ENCODE measurements at regions not wholly inside any gene's neighbourhood (a gene's known extent, or its start where the extent isn't known, plus 50 kb on each side); places are given as distances from the start of the nearest gene placed in this dataset.

DNA sequence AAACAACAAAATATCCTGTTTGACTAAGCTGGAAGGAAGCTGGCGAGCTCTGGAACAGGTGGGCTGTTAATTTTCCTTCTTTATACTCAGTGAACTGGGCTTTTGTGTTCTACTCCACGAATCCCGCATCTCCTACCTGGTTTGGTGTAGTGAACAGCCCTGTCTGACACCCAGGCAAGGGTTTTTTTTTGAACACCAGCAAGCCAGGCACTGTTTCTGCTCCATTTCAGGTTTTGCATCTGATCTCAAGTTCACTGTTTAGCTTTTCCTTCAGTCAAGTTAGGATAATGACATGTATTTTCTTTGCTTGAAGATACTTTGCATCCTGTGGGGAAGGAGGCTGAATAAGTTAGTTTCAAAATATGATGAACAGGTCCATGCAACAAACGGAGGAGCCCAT, 204.5 kb downstream of the SEMA6A start:
- no peaks in the 10 kb centered on the region for H3K36me3 ChIP-seq (ENCODE audit: control insufficient read depth, insufficient read depth, low read length)
- ATAC-seq (no peak), DNase-seq (ENCODE audit: low read depth, low spot score) (no peak)
- no peak overlapping the region for H3K4me3 ChIP-seq (ENCODE audit: low read depth in 2 of 2, low read length in 2 of 2)
- H3K4me1 ChIP-seq (ENCODE audit: control insufficient read depth, insufficient read depth, low read length), result no peaks in the 10 kb centered on the region
- ChIA-PET CTCF (interaction anchor here (0.6 kb wide), 1 partner anchor 166 kb away, joined by 6 read pairs; no protein-coding TSS in a partner anchor), POLR2A (no interaction called here)
- intact Hi-C loops (cut with micrococcal nuclease; ENCODE audit: unreplicated experiment) (no loop called here), in situ Hi-C loops (cut with HindIII; ENCODE audit: low pct_unique_long_range_greater_than_20kb, low sequenced_read_pairs) (no loop called here)
- BruUV-seq (replicated peaks), result no TSS peak
- H3K27ac ChIP-seq (ENCODE audit: low read length), result no peak overlapping the region
- H3K27me3 ChIP-seq (ENCODE audit: control insufficient read depth, insufficient read depth, low read length), result no peaks in the 10 kb centered on the region
- no peaks in the 10 kb centered on the region for H3K9me3 ChIP-seq (ENCODE audit: control insufficient read depth, insufficient read depth, low read depth, low read length)
- TF ChIP-seq TCF7L2 (IDR thresholded peaks at IDR 0.05; ENCODE audit: low read depth, low read length) (no peak), SIN3A (IDR thresholded peaks at IDR 0.05; ENCODE audit: borderline replicate concordance, insufficient read depth, low read depth, low read length) (no peak), POLR2AphosphoS5 (IDR thresholded peaks at IDR 0.05; ENCODE audit: low read depth, low read length) (no peak)
- TF ChIP-seq, protein P1, sequence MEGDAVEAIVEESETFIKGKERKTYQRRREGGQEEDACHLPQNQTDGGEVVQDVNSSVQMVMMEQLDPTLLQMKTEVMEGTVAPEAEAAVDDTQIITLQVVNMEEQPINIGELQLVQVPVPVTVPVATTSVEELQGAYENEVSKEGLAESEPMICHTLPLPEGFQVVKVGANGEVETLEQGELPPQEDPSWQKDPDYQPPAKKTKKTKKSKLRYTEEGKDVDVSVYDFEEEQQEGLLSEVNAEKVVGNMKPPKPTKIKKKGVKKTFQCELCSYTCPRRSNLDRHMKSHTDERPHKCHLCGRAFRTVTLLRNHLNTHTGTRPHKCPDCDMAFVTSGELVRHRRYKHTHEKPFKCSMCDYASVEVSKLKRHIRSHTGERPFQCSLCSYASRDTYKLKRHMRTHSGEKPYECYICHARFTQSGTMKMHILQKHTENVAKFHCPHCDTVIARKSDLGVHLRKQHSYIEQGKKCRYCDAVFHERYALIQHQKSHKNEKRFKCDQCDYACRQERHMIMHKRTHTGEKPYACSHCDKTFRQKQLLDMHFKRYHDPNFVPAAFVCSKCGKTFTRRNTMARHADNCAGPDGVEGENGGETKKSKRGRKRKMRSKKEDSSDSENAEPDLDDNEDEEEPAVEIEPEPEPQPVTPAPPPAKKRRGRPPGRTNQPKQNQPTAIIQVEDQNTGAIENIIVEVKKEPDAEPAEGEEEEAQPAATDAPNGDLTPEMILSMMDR (IDR thresholded peaks at IDR 0.05), result no peak
- TF ChIP-seq, protein P2, sequence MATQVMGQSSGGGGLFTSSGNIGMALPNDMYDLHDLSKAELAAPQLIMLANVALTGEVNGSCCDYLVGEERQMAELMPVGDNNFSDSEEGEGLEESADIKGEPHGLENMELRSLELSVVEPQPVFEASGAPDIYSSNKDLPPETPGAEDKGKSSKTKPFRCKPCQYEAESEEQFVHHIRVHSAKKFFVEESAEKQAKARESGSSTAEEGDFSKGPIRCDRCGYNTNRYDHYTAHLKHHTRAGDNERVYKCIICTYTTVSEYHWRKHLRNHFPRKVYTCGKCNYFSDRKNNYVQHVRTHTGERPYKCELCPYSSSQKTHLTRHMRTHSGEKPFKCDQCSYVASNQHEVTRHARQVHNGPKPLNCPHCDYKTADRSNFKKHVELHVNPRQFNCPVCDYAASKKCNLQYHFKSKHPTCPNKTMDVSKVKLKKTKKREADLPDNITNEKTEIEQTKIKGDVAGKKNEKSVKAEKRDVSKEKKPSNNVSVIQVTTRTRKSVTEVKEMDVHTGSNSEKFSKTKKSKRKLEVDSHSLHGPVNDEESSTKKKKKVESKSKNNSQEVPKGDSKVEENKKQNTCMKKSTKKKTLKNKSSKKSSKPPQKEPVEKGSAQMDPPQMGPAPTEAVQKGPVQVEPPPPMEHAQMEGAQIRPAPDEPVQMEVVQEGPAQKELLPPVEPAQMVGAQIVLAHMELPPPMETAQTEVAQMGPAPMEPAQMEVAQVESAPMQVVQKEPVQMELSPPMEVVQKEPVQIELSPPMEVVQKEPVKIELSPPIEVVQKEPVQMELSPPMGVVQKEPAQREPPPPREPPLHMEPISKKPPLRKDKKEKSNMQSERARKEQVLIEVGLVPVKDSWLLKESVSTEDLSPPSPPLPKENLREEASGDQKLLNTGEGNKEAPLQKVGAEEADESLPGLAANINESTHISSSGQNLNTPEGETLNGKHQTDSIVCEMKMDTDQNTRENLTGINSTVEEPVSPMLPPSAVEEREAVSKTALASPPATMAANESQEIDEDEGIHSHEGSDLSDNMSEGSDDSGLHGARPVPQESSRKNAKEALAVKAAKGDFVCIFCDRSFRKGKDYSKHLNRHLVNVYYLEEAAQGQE (IDR thresholded peaks at IDR 0.05; ENCODE audit: insufficient read depth in 1 of 2, low read depth in 2 of 2, low read length in 1 of 2), result no peak

DNA sequence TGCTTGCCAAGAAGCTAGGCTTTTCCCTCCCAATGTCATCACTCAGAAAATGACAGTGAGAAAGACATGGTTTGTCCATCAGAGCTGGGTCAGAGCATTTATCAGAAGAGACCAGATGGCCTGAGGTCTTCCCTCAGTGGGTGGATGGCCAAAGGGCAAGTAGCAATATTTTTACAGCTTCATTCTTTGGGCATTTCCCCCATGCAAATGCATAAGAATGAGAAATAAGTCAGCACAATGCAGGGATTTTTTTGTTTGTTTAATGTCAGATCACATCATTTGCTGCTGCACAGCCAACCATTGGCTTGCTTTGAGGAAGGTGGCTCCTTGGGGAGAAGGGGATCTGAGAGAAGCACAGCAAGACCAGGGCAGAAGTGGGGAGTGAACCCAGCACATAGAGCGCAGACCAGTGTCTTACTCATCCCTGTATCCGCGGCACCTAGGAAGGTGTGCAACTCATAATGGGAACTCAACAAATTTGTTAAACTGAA, 209.6 kb downstream of the SEMA6A start:
- no peak for TF ChIP-seq POLR2AphosphoS5 (IDR thresholded peaks at IDR 0.05; ENCODE audit: low read depth, low read length)
- TF ChIP-seq, protein P2 (IDR thresholded peaks at IDR 0.05; ENCODE audit: insufficient read depth in 1 of 2, low read depth in 2 of 2, low read length in 1 of 2), result no peak
- TF ChIP-seq TCF7L2 (IDR thresholded peaks at IDR 0.05; ENCODE audit: low read depth, low read length), result no peak
- TF ChIP-seq, protein P1 (IDR thresholded peaks at IDR 0.05), result no peak
- TF ChIP-seq SIN3A (IDR thresholded peaks at IDR 0.05; ENCODE audit: borderline replicate concordance, insufficient read depth, low read depth, low read length), result no peak
- CTCF ChIA-PET, result no interaction called here
- Histone ChIP-seq H3K27ac (ENCODE audit: low read length) (no peak overlapping the region), H3K27me3 (ENCODE audit: control insufficient read depth, insufficient read depth, low read length) (no peaks in the 10 kb centered on the region), H3K9me3 (ENCODE audit: control insufficient read depth, insufficient read depth, low read depth, low read length) (no peaks in the 10 kb centered on the region), H3K36me3 (ENCODE audit: control insufficient read depth, insufficient read depth, low read length) (no peaks in the 10 kb centered on the region), H3K4me3 (ENCODE audit: low read depth in 2 of 2, low read length in 2 of 2) (no peak overlapping the region), H3K4me1 (ENCODE audit: control insufficient read depth, insufficient read depth, low read length) (no peaks in the 10 kb centered on the region)
- DNase-seq (ENCODE audit: low read depth, low spot score) (no peak), ATAC-seq (no peak)
- intact Hi-C loops (cut with micrococcal nuclease; ENCODE audit: unreplicated experiment), result no loop called here
- no TSS peak for BruUV-seq (replicated peaks)
- POLR2A ChIA-PET, result no interaction called here
- in situ Hi-C loops (cut with HindIII; ENCODE audit: low pct_unique_long_range_greater_than_20kb, low sequenced_read_pairs), result no loop called here

Measured in Panc1 (cell line).